GM12875 (cell line): ENCODE measurements at regions not wholly inside any gene's neighbourhood (a gene's known extent, or its start where the extent isn't known, plus 50 kb on each side); places are given as distances from the start of the nearest gene placed in this dataset.

Experiments
- H3K4me3 ChIP-seq: one replicate; pipeline ENCODE4 v1.5.1; 2011; ENCODE audit warnings: low read depth, low read length, control low read depth
- TF ChIP-seq, protein P1 (sequence below): IDR thresholded peaks from 2 replicates; pipeline ENCODE4 v1.5.1; 2011; ENCODE audit warnings: low read depth, mild to moderate bottlenecking, control low read depth, inconsistent platforms, low read length, moderate library complexity, borderline replicate concordance; ENCODE audit not compliant: insufficient read depth

DNA sequence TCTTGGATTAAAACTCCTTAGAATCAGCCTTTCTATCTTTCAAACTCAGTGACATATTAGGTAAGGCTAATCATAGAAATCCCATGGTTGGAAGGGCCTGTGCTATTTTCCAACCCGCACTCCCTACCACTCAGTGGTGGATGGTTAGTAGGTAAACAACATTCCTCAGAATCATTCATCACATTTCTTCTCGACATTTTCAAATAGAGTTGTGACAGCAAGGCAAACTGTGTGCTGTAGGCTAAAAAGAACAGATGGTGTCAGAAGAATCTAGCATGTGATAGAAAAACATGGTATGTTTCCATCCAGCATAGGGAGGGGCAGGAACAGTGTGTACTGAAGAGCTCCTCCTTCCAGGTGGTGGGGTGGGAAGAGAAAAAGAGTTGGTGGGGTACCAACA is 227.3 kb upstream of the NMUR2 start:
- TF ChIP-seq, protein P1, sequence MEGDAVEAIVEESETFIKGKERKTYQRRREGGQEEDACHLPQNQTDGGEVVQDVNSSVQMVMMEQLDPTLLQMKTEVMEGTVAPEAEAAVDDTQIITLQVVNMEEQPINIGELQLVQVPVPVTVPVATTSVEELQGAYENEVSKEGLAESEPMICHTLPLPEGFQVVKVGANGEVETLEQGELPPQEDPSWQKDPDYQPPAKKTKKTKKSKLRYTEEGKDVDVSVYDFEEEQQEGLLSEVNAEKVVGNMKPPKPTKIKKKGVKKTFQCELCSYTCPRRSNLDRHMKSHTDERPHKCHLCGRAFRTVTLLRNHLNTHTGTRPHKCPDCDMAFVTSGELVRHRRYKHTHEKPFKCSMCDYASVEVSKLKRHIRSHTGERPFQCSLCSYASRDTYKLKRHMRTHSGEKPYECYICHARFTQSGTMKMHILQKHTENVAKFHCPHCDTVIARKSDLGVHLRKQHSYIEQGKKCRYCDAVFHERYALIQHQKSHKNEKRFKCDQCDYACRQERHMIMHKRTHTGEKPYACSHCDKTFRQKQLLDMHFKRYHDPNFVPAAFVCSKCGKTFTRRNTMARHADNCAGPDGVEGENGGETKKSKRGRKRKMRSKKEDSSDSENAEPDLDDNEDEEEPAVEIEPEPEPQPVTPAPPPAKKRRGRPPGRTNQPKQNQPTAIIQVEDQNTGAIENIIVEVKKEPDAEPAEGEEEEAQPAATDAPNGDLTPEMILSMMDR = no peak
- H3K4me3 ChIP-seq = no peak overlapping the region

GRCh38 chr5:152634586-152634985 is 229.5 kb upstream of the NMUR2 start:
- no peak overlapping the region for H3K4me3 ChIP-seq
- TF ChIP-seq, protein P1 = no peak

DNA sequence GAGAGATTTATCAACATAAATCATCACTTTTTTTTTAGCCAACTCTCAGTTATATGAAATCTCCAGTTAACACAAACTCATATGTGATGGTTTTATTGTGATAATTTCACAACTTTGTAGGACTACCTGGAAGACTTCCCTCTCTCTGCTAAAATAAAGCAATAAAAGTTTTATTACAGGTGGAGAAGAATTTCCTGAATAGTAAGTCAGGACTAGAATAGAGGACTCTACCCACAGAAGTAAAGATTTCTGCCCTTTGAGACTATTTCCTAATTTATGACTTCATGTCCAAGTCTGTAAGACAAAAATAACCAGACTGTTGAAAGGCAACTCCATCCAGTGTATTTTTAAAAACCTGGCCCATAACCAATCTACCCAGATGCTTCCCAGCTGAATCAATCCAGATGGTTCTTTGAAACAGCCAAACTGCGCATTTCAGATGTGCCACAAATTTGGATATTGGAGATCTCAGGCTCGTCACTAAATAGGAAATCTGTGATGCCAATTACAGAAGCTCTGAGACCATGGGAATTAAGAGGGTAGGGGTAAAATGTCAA is 234.0 kb upstream of the NMUR2 start:
- TF ChIP-seq, protein P1 = no peak
- no peak overlapping the region for H3K4me3 ChIP-seq

DNA sequence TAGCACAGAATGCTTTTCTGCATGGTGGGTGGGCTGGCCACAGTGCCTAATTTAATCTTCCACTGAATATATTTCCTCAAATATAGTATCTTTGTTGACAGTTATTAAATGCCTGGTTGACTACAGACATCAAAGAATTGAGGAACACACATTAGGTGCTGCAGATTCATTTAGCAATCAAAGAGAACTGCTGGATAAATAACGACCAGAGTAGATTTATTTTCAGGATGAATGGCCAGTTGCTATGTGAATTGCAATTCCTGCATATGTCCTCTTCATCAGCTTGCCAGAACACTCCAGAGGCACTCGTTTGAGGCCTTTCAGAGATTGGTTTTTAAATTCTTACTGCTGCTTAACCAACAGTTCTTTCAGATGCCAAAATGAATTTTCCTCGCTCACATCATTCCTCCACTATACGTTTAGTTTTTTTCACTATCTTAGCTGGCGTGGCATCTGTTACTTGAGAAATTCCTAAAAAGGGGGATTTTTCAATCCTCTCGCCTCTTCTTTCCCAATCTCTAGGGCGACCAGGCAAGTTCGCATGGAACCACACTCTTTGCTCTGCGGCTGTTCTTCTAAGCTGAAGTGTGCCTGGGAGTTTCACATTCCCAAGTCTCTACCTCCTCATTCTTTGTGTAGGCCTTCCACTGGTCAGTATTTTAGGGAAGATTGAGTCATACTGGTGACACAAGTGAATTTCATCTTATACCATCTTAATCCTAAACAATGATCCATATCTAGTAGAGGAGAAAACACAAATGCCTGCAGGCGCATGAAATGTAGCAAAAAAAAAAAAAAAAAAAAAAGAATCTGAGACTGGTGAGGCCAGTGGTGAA is 237.1 kb upstream of the NMUR2 start:
- TF ChIP-seq, protein P1 = no peak
- H3K4me3 ChIP-seq = no peak overlapping the region

GRCh38 chr5:152642880-152643279 is 237.8 kb upstream of the NMUR2 start:
- TF ChIP-seq, protein P1 = no peak
- H3K4me3 ChIP-seq = no peak overlapping the region

GRCh38 chr5:152644029-152644728 is 239.1 kb upstream of the NMUR2 start:
- H3K4me3 ChIP-seq = no peak overlapping the region
- TF ChIP-seq, protein P1 = no peak
